ENCODE measurements at regions not wholly inside any gene's neighbourhood (a gene's known extent, or its start where the extent isn't known, plus 50 kb on each side); places are given as distances from the start of the nearest gene placed in this dataset.

- TF ChIP-seq HIC2 (CRISPR knock-in tag; IDR thresholded peaks at IDR 0.05; ENCODE audit: low read depth), result no peak
- no peak for TF ChIP-seq MAZ (IDR thresholded peaks at IDR 0.05; ENCODE audit: borderline replicate concordance, low read depth, low read length)
- TF ChIP-seq MAZ (CRISPR knock-in tag; IDR thresholded peaks at IDR 0.05; ENCODE audit: low read depth), result no peak
- TF ChIP-seq SKIL (CRISPR knock-in tag; IDR thresholded peaks at IDR 0.05; ENCODE audit: borderline replicate concordance), result no peak
- no peak for TF ChIP-seq ZNF12 (CRISPR knock-in tag; IDR thresholded peaks at IDR 0.05)
- no peak for TF ChIP-seq USF2 (IDR thresholded peaks at IDR 0.05; ENCODE audit: low read depth, low read length)
- no peak for TF ChIP-seq USF2 (CRISPR knock-in tag; IDR thresholded peaks at IDR 0.05; ENCODE audit: borderline replicate concordance)
- TF ChIP-seq ASH2L (IDR thresholded peaks at IDR 0.05; ENCODE audit: insufficient read length, low read depth, low read length), result no peak
- no peak for TF ChIP-seq PHF5A (CRISPR knock-in tag; IDR thresholded peaks at IDR 0.05; ENCODE audit: low read depth, unreplicated experiment)
These were observed 311.9 kb upstream of the NT5C1B start for GRCh38 chr2:18901242-18901641.
